Fibroblast of peridontal ligament (primary cell): ENCODE measurements at regions not wholly inside any gene's neighbourhood (a gene's known extent, or its start where the extent isn't known, plus 50 kb on each side); places are given as distances from the start of the nearest gene placed in this dataset.
"Not testable (repeated sequence)": the region's sequence is repeated elsewhere in the genome, so short reads cannot be mapped to it uniquely, and the experiment has no call there.

ENCODE experiments used
- DNase-seq: peaks from one replicate; pipeline ENCODE4 v3.0.0-alpha.2; 2010; ENCODE audit errors: extremely low read depth

- DNase-seq = no peak
These were observed 290.5 kb downstream of the ADGRL2 start for GRCh38 chr1:82091265-82091664.

DNA sequence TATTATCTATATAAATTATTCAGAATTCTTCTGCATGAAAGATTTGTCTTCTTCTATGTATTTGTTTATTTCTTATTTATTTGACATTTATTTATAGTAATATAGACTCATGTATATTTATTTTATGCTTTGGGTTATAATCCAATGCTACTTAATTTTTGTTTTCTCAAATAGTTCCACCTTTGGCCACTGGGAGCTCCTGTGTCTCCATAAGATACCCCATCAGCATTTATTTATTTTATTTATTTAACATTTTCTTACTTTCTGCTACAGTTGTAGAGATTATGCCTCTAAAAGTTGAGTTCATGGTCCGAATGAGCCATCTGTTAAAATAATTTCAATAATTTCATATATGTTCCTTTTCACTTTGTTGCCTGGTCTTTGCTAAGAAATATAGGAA, 289.4 kb downstream of the ADGRL2 start:
- peak; percentile 25 for DNase-seq

DNA sequence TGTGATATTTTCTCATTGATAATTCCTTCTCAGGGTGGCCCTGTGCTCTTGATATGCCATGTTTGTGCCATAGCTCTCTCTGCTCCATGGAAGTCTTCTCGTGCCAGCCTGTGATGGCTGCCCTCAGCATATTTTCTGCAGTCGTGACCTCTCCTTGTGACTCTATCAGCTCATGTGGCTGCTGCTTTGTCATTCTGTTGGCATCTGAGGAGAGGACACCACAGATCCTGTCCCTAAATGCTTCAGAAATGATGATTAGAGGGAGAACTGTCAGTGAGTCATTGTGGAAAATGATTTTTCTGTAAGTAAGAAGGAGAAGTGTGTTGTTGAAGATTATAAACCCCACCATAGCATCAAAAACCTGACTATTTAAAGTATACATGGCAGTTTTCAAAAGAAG, 286.0 kb downstream of the ADGRL2 start:
- DNase-seq = peak; percentile 9

DNA sequence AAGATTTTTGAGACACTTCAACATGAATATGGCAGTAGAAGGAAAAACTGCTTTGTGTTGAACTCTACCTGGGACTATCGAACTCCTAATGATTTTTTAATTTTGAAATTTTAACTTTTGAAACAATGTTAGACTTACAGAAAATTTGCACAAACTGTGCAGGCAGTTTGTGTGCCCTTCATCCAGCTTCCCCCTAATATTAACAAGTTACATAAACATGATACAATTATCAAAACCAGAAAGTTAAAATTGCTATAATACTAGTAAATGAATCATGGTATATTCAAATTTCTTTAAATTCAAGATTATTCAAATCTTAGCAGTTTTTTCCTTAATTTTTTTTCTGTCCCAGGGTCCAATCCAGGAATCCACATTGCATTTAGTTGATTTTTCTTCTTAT, 278.9 kb downstream of the ADGRL2 start:
- no peak for DNase-seq

DNA sequence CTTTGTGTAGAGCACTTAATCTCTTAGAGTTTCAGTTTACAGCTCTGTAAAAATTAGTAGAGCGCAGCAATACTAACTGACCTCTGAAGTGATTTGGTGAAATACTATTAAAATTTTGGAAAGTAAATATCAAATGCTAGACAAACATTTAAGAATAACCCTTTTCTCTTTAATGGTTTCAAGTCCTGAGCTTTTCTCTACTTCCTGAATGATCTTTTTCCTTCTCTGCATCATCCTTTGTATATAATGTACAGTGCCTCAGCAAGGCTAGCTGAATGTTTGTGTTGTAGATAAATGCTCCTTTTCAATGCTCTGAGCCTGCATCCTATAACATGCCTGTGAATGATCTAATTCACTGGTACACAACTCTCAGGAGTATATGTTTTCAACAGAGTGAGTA, 272.9 kb downstream of the ADGRL2 start:
- DNase-seq = no peak

- DNase-seq = peak; percentile 2
These were observed 272.3 kb downstream of the ADGRL2 start for GRCh38 chr1:82073071-82073470.

- no peak for DNase-seq
These were observed 265.2 kb downstream of the ADGRL2 start for GRCh38 chr1:82065916-82066315.

GRCh38 chr1:82064691-82065090, 264.0 kb downstream of the ADGRL2 start:
- DNase-seq = no peak

- DNase-seq = no peak
These were observed 261.5 kb downstream of the ADGRL2 start for GRCh38 chr1:82062206-82062605.

DNA sequence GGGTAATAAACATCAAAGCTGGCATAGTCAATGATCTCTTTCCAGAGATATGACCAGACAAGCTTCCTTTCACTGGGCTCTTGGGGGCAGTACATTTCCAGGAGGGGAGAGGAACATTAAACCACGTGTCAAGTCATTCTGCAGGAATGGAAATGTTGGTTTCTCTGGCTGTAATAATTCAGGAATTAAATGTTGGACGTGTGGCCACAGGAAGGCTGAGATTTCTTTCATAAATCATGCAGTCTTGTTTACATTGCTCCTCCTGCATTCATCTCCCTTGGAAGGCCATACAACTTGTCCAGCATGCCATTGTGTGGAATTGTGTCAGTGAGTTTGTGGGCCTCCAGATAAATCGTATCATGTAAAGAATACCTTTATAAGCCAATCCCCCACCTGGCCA, 259.2 kb downstream of the ADGRL2 start:
- peak; percentile 29 for DNase-seq

- no peak for DNase-seq
These were observed 256.3 kb downstream of the ADGRL2 start for GRCh38 chr1:82057011-82057410.

DNA sequence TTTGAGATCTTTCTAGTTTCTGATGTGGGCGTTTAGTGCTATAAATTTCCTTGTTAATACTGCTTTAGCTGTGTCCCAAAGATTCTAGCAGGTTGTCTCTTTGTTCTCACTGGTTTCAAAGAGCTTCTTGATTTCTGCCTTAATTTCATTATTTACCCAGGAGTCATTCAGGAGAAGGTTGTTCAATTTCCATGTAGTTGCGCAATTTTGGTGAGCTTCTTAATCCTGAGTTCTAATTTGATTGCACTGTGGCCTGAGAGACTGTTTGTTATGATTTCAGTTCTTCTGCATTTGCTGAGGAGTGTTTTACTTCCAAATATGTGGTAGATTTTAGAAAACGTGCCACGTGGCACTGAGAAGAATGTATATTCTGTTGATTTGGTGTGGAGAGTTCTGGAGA, 254.6 kb downstream of the ADGRL2 start:
- not testable (repeated sequence) for DNase-seq

- peak; percentile 8 for DNase-seq
These were observed 251.8 kb downstream of the ADGRL2 start for GRCh38 chr1:82052563-82052962.

- DNase-seq = no peak
These were observed 247.9 kb downstream of the ADGRL2 start for GRCh38 chr1:82048596-82048995.

DNA sequence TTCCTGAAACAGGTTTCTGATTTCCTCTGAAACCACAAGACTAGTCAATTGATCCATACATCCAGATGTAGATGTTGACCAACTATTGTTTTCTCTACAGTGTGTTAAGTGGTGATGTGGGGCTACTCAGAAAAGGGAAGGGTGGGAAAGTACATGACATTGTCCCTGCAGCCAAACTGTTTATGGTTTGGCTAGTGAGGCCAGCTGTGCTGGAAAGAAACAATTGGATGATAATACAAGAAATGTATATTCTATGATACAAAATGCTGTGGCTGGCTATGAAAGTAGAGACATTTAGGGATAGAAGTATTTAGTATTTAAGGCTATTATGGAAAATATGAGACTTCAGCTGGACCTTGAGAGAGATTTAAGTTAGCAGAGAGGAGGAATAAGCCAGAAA, 244.5 kb downstream of the ADGRL2 start:
- no peak for DNase-seq

DNA sequence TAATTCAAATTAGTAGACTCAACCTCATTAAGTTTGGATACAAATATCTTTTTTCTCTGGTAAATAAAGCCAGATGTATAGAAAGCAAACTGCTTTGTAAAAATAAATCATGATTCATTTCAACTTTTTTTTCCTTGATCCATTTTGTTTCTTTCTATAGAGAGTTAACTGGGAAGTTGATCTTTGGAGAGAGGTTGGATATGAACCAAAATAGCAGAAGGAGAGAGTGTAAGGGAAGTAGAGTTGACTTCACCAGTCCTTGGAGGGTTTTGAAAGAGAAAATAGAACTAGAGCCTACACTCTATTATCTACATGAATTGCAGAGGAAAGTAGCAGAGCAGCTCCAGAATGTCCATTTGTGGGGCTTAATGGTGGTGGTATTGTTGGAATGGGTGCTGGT, 243.8 kb downstream of the ADGRL2 start:
- peak; percentile 4 for DNase-seq

DNA sequence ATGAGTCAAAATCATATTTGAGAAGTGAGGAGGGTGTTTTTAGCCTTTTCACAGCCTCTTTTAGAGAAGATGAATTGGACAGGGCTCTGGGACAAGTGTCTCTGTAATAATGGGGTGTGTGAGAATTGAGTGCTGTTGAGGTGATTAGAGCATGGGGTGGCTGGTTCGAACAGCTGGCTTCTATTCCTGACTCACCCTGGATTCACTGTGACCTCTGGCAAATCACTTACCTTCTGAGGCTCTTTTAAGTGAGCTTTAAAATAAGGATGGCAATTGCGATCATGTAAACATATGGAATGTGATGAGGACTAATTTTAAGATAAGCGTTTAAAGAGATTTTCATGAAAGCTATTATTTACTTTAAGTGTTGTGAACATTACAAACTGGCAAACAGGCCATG, 243.4 kb downstream of the ADGRL2 start:
- DNase-seq = no peak

DNA sequence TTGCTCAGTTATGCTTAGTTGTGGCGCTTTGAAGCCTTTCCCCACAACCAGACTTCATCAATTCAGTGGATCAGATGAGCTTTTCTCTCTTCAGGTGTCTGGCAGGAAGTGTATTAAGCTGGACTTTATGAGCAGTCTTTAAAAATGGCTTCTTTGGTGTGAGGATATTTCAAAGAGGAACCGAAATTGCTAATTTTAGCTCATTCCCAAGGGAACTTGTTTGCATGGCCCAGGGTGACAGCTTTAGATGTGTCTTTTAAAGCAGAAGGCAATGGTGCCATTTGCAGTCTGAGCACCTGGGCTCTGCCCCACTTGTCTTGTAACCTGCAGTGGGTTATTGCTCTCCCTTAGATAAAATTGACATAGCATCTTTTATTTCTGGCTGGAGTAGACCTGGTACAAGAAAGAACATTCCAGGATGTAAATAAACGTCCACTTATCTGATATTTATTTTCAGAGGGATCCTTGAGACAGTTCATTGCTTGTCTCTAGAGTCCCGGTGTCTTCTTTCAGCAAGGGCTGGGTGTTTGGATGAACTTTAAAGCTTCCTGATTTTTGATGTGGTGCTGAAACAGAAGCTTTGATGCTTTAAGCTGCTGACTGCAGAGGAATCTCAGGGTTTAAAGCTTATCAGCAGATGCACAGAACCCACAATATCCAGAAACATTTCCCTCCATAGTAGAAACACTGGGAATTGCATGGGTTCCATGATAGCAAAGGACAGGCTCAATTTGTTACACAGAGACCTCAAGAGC, 241.7 kb downstream of the ADGRL2 start:
- no peak for DNase-seq
